ENCODE measurements at regions not wholly inside any gene's neighbourhood (a gene's known extent, or its start where the extent isn't known, plus 50 kb on each side); places are given as distances from the start of the nearest gene placed in this dataset.

GRCh38 chr21:41074396-41075184 is 93.4 kb upstream of the BACE2 start:
- H3K9me3 ChIP-seq = no peaks in the 10 kb centered on the region

GRCh38 chr21:41075656-41076055 is 92.3 kb upstream of the BACE2 start:
- no peak overlapping the region for H3K4me3 ChIP-seq
- TF ChIP-seq CTCF (IDR thresholded peaks at IDR 0.05) (no peak), POLR2A (IDR thresholded peaks at IDR 0.05) (no peak)
- no peak overlapping the region for H3K27ac ChIP-seq
- H3K27me3 ChIP-seq = no peaks in the 10 kb centered on the region
- no peaks in the 10 kb centered on the region for H3K9me3 ChIP-seq
- no peak for DNase-seq
- no peaks in the 10 kb centered on the region for H3K4me1 ChIP-seq
- no peaks in the 10 kb centered on the region for H3K36me3 ChIP-seq

More at GRCh38 chr21:41074396-41075184, 93.4 kb upstream of the BACE2 start:
- Histone ChIP-seq H3K4me1 (no peaks in the 10 kb centered on the region), H3K36me3 (no peaks in the 10 kb centered on the region), H3K4me3 (no peak overlapping the region), H3K27ac (no peak overlapping the region), H3K27me3 (no peaks in the 10 kb centered on the region)
- no peak for DNase-seq
- no peak for TF ChIP-seq CTCF (IDR thresholded peaks at IDR 0.05)
- TF ChIP-seq POLR2A (IDR thresholded peaks at IDR 0.05) = no peak

GRCh38 chr21:41076064-41076463 is 91.9 kb upstream of the BACE2 start:
- TF ChIP-seq POLR2A (IDR thresholded peaks at IDR 0.05) (no peak), CTCF (IDR thresholded peaks at IDR 0.05) (no peak)
- Histone ChIP-seq H3K27ac (no peak overlapping the region), H3K9me3 (no peaks in the 10 kb centered on the region), H3K4me1 (no peaks in the 10 kb centered on the region), H3K36me3 (no peaks in the 10 kb centered on the region), H3K4me3 (no peak overlapping the region), H3K27me3 (no peaks in the 10 kb centered on the region)
- DNase-seq = no peak

GRCh38 chr21:41079159-41079558 is 88.8 kb upstream of the BACE2 start:
- Histone ChIP-seq H3K27me3 (no peaks in the 10 kb centered on the region), H3K4me3 (no peak overlapping the region), H3K4me1 (no peaks in the 10 kb centered on the region), H3K9me3 (no peaks in the 10 kb centered on the region), H3K27ac (no peak overlapping the region), H3K36me3 (no peaks in the 10 kb centered on the region)
- TF ChIP-seq CTCF (IDR thresholded peaks at IDR 0.05) (no peak), POLR2A (IDR thresholded peaks at IDR 0.05) (no peak)
- no peak for DNase-seq

GRCh38 chr21:41080485-41081121 is 87.4 kb upstream of the BACE2 start:
- no peak for TF ChIP-seq POLR2A (IDR thresholded peaks at IDR 0.05)
- TF ChIP-seq CTCF (IDR thresholded peaks at IDR 0.05) = no peak
- H3K9me3 ChIP-seq = no peaks in the 10 kb centered on the region
- H3K27ac ChIP-seq = no peak overlapping the region
- no peaks in the 10 kb centered on the region for H3K36me3 ChIP-seq
- no peaks in the 10 kb centered on the region for H3K27me3 ChIP-seq
- H3K4me1 ChIP-seq = no peaks in the 10 kb centered on the region
- DNase-seq = no peak
- H3K4me3 ChIP-seq = no peak overlapping the region

Data from Peyer's patch (tissue), 4 donors.